Cardiac muscle cell (in vitro differentiated cells and primary cell): ENCODE measurements at regions not wholly inside any gene's neighbourhood (a gene's known extent, or its start where the extent isn't known, plus 50 kb on each side); places are given as distances from the start of the nearest gene placed in this dataset.

Source experiments
- DNase-seq, 2 donors: peaks; one replicate each; pipeline versions ENCODE4 v3.0.0 to v3.0.0-alpha.2; 2010 to 2017; ENCODE audit warnings: low read depth in 1 of 2, low spot score in 1 of 2
- H3K27ac ChIP-seq: fragments of 200-600 bp; sonication (generic); 2 replicates; pipeline ENCODE4 v1.5.1; 2016
- H3K27me3 ChIP-seq: fragments of 200-600 bp; sonication (generic); 2 replicates; pipeline ENCODE4 v1.6.0; 2016; ENCODE audit warnings: control low read depth
- H3K36me3 ChIP-seq: fragments of 200-600 bp; sonication (generic); 2 replicates; pipeline ENCODE4 v1.5.1; 2016; ENCODE audit warnings: control low read depth
- H3K4me1 ChIP-seq: fragments of 200-600 bp; sonication (generic); 2 replicates; pipeline ENCODE4 v1.8.1; 2017; ENCODE audit warnings: low read depth, mild to moderate bottlenecking, mixed run types
- H3K4me3 ChIP-seq: fragments of 200-600 bp; sonication (generic); 2 replicates; pipeline ENCODE4 v1.5.1; 2016; ENCODE audit warnings: mild to moderate bottlenecking
- H3K9me3 ChIP-seq: fragments of 200-600 bp; sonication (generic); 2 replicates; pipeline ENCODE4 v1.5.1; 2017; ENCODE audit warnings: low read depth, mild to moderate bottlenecking, control low read depth
- CTCF ChIP-seq: IDR thresholded peaks from 2 replicates; pipeline ENCODE4 v1.5.1; 2012; ENCODE audit warnings: low read depth, mild to moderate bottlenecking, low read length

- TF ChIP-seq CTCF = no peak
- Histone ChIP-seq H3K27ac (no peak overlapping the region), H3K4me1 (no peaks in the 10 kb centered on the region)
Measured at GRCh38 chr4:22179124-22179874, 230.7 kb upstream of the KCNIP4 start.

GRCh38 chr4:22174640-22175039, 226.1 kb upstream of the KCNIP4 start:
- Histone ChIP-seq H3K27me3 (no peaks in the 10 kb centered on the region), H3K4me3 (no peak overlapping the region), H3K27ac (no peak overlapping the region), H3K36me3 (no peaks in the 10 kb centered on the region), H3K9me3 (no peaks in the 10 kb centered on the region), H3K4me1 (no peaks in the 10 kb centered on the region)
- DNase-seq = no peak
- TF ChIP-seq CTCF = no peak

More at GRCh38 chr4:22179124-22179874, 230.7 kb upstream of the KCNIP4 start:
- no peaks in the 10 kb centered on the region for H3K9me3 ChIP-seq
- no peak overlapping the region for H3K4me3 ChIP-seq
- DNase-seq = peak in 1 of 2 donors; percentile 85
- no peaks in the 10 kb centered on the region for H3K36me3 ChIP-seq
- no peaks in the 10 kb centered on the region for H3K27me3 ChIP-seq

GRCh38 chr4:22170353-22170752, 221.8 kb upstream of the KCNIP4 start:
- Histone ChIP-seq H3K36me3 (no peaks in the 10 kb centered on the region), H3K9me3 (no peaks in the 10 kb centered on the region), H3K4me3 (no peak overlapping the region), H3K27me3 (no peaks in the 10 kb centered on the region), H3K4me1 (no peaks in the 10 kb centered on the region), H3K27ac (no peak overlapping the region)
- no peak for TF ChIP-seq CTCF
- peak in 1 of 2 donors; percentile 51 for DNase-seq

- Histone ChIP-seq H3K4me3 (no peak overlapping the region), H3K9me3 (no peaks in the 10 kb centered on the region), H3K4me1 (no peaks in the 10 kb centered on the region), H3K27me3 (no peaks in the 10 kb centered on the region), H3K36me3 (no peaks in the 10 kb centered on the region), H3K27ac (no peak overlapping the region)
- TF ChIP-seq CTCF = no peak
- no peak for DNase-seq
Measured at GRCh38 chr4:22167201-22167600, 218.6 kb upstream of the KCNIP4 start.

- no peaks in the 10 kb centered on the region for H3K4me1 ChIP-seq
- TF ChIP-seq CTCF = no peak
- H3K36me3 ChIP-seq = no peaks in the 10 kb centered on the region
- H3K4me3 ChIP-seq = no peak overlapping the region
- no peak for DNase-seq
- no peaks in the 10 kb centered on the region for H3K27me3 ChIP-seq
- no peak overlapping the region for H3K27ac ChIP-seq
- H3K9me3 ChIP-seq = no peaks in the 10 kb centered on the region
Measured at GRCh38 chr4:22162454-22162853, 213.9 kb upstream of the KCNIP4 start.
